NCI-H2227 (cell line): ENCODE measurements at regions not wholly inside any gene's neighbourhood (a gene's known extent, or its start where the extent isn't known, plus 50 kb on each side); places are given as distances from the start of the nearest gene placed in this dataset.

Experiments
- DNase-seq: peaks from one replicate; lab custom pipeline; 2025; ENCODE audit not compliant: unreplicated experiment; lab: John Stamatoyannopoulos, UW

DNA sequence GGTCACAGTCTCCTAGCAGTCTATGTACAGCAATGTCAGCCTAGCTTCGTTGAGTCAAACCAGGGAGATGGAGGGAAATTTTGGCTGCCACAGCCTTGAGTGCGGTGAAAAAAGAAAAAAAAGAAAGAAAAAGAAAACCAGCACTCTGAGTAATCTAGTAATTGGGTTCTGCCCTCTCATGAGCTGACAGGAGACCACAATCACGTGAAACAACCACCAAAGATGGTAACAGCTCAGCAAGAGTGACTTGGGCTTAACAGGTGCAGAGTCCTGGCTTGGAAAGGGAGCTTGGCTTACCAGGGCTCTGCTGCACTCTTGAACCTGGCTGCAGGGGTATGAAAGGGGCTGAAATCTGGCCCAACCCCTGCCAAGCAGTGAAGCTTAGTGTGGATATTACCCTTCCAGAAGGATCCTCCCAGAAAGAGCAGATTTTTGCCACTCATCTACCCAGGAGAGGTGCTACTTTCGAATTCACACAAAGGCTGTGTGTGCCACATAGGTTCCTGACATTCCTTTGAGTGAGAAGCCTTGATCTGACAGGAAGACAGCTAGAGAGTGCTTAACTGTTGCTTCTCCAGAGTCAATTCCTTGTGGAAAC, 350.3 kb downstream of the PTTG2 start:
- no peak for DNase-seq

DNA sequence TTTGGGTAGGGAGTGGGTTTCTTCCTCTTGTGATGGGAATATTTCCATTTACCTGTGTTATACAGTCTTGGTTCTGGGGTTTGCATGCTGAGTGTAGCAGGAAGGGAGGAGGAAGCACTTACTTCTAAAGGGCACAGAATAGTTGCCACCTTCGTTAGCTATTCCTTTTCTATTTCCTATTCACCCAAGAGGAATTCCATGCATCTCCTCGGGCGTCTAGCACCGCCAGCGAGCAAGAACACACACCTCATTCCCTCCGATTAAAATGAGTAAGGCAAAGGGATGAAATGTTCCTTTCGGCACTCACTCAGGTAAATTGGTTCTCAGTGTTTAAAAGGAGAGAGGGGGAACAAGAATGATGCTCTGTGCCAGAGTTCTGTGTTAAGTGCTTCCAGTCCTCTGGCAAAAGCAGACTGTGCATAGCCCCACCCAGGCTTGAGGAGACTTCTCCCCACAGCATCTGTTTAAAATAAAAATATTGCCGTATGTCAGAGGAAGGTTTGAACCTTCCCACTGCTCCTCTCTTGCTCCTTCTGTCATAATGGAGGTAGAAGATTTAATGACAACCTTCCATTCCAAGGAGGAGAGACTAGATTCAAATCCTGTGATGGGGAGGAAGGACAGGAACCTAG, 351.4 kb downstream of the PTTG2 start:
- DNase-seq = no peak

DNA sequence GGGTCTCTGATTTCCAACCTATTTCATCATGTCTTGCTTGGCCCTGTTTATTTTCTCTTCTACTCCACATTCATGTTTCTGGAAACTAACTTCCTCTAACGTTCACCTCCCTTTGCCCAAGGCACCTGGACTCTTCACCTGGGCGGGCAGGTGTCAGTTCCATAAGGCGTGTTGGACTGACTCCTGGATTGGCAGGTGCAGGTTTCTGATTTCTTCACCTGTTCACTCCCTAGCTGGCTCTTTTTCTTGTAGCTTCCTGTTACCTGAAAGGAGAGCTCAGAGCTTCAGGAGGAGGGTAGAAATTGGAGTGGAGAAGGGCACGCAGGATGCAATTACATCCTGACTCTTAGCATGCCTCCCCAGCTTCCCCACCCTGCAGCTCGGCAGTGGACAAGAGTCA, 350.8 kb upstream of the KLF3 start:
- DNase-seq = no peak

GRCh38 chr4:38313999-38314561, 349.9 kb upstream of the KLF3 start:
- DNase-seq = no peak

DNA sequence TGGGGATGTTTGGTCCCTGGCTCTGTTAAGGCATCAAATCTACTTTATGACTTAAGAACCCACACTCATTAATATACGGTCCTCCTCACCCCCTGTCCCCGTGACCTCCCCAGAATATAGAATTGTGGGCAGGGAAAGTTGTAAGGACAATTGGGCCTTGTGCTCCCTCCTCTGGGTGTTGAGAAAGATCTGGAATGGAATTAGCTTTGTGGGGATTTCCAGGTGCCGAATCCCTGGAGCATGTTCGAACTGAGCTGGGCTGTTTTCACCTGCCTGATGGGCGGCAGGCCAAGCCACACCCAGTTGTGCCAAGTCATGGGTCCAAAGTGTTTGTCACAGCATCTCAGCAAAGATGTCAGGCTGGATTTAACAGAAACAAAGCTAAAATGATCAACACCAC, 349.3 kb upstream of the KLF3 start:
- no peak for DNase-seq

- no peak for DNase-seq
These were observed 348.7 kb upstream of the KLF3 start for GRCh38 chr4:38315286-38315685.

- DNase-seq = no peak
These were observed 348.0 kb upstream of the KLF3 start for GRCh38 chr4:38316045-38316444.

DNA sequence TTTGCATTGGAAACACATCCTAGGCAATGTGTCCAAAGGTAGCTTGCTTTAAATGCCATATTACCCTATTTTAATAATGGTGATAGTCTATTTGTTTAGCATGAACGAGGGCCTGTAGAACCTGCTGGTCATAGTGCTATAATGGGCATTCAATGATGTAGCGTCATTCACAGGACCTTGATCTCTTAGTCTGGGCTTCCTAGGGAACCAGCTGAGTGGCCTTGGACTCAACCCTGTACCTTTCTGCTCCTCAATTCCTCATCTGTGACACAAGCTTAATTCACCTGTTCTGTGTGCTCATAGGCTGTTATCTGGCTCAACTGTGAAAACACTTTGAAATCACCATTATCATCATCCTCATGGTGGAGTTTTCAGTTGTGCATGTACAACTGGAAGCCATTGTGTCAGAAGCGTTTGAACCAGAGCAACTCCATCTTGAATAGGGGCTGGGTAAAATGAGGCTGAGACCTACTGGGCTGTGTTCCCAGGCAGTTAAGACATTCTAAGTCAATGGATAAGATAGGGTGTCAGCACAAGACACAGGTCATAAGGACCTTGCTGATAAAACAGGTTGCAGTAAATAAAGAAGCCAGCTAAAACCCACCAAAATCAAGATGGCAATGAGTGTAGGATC, 346.8 kb upstream of the KLF3 start:
- DNase-seq = no peak

GRCh38 chr4:38318737-38319455, 345.1 kb upstream of the KLF3 start:
- peak; percentile 75 for DNase-seq

- peak; percentile 82 for DNase-seq
These were observed 344.3 kb upstream of the KLF3 start for GRCh38 chr4:38319456-38320342.

DNA sequence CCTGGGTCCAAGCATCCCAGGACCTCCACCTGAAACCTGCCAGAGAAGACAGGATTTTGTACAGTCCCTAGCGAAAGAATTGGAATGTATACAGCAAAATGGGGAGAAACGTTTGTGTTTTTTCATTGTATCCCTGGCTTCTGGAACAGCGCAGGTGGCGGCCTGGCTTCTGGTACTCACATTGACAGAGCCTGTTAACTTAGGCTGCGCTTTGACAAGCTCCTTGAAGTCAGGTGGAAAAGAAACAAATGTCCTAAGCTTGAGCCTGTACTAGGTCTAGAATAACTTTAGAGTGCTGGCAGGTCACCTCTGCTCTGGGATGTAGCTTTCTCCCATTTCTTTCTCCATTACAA, 343.7 kb upstream of the KLF3 start:
- DNase-seq = no peak

DNA sequence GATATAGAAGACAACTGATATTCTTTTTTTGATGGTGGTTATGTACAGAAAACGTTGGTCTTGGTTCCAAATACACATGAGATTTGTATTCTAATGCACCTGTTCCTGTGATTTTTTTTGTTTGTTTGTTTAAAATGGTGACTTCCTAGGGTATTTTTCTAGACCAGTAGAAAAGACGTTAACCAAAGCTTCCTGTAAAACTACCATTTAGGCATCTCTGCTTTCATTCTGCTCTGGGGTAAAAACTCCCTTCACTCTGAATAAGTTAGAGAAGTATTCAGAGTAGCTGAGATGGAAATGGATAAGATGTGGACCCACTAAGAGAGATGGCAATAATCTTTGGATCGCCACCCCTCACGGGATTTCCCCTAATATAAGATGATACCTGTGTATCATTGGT, 343.2 kb upstream of the KLF3 start:
- DNase-seq = no peak

GRCh38 chr4:38322714-38323113, 341.3 kb upstream of the KLF3 start:
- DNase-seq = no peak

GRCh38 chr4:38323141-38323641, 340.8 kb upstream of the KLF3 start:
- DNase-seq = no peak

GRCh38 chr4:38324861-38325628, 339.0 kb upstream of the KLF3 start:
- no peak for DNase-seq

DNA sequence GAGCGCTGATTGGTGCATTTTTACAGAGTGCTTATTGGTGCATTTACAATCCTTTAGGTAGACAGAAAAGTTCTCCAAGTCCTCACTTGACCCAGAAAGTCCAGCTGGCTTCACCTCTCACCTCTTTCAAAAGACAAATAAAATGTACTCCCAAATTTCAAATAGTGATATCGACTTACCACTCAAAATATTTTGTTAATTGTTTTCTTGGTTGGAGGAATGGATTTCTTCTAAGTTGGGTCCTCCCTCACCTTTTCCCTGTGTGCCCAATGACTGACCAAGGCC, 338.4 kb upstream of the KLF3 start:
- DNase-seq = no peak

- no peak for DNase-seq
These were observed 337.5 kb upstream of the KLF3 start for GRCh38 chr4:38326499-38326898.

GRCh38 chr4:38327174-38327573, 336.8 kb upstream of the KLF3 start:
- DNase-seq = no peak

DNA sequence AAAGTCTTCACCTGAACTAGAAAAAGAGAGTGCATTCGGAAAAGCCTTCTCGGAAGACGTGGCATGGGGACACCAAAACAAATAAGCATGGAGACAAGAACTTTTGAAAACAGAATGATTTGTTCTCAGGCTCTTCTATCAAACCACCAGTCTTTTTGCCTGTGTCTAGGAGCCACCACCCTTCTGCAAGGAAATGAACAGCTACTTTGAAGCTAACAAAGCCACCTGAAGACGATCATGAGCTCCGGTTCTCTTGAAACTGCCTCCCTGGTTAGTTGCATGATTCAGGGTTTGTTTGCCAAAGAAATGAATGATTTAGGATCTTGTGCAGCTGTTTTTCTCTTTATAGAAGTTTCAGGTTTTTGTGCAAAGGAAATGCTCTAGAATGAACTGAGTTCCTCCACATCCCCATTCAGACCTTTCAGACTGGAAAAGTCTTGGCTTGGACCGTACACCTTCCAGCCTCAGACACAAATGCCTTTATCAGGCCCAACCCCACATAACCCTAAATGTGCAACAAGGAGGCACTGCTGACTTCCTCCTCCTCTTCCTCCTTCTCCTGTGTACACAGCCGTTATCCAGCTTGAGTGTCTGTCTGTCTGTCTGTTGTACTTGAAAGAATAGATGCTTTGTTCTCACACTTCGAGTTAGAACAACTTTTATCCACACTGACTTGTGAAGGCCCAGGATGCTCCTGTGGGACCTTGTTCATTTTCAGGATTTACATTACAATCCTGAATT, 334.8 kb upstream of the KLF3 start:
- DNase-seq = no peak
